ENCODE measurements at regions not wholly inside any gene's neighbourhood (a gene's known extent, or its start where the extent isn't known, plus 50 kb on each side); places are given as distances from the start of the nearest gene placed in this dataset.
"Not testable (repeated sequence)": the region's sequence is repeated elsewhere in the genome, so short reads cannot be mapped to it uniquely, and the experiment has no call there.

DNA sequence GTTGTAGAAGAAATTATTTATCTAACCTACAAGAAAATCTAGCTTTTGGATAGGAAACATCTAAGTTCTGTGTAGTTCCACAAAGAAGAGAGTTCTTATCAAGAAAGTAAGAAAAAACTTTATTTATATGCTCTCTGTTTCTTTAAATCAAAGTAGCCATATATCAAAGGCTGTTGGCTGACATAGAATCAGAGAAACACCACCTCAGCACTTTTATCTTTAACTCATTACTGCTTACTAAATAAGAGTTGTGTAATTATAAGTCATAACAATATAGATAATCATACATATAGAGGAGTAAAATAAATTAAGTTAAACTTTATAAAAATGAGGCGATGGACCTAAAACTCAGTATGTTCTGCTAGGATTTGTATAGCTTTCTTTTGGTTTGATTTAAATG, 570.6 kb downstream of the PCDH17 start:
- no peak for DNase-seq

DNA sequence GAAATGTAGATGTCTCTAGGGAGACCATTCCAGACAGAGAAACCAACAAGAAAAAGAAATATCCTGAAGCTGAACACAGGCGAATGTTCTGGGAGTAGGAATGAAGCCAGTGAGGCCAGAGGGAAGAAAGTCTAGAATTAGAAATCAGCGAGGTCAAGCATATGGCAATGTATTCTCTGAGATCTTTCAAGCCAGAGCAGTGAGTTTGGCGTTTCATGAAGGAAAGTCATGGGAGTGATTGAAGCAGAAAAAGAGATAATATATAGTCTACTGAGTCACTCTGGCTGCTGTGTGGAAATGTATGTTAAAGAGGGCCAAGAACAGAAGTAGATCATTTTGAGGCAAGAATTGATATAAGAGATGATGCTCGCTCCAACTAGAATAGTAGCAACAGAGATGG, 576.0 kb downstream of the PCDH17 start:
- DNase-seq = no peak

DNA sequence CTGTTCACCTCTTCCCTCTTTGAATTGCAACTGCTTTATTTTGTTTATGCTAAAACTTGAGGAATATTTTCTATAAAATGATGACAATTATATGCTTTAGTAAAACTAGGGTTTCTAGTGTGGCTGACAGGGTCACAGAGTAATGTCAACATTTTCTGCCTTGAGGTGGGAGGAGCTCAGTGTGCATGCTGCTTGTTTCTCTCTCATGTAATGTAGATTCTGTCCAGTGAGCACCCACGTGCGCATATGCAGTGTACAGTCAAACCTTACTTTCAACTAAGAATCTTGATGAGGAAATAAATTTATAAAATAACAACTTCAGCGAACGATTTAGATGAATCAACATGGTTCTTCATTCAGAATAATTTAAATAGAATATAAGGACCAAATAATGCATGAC, 603.9 kb downstream of the PCDH17 start:
- DNase-seq = no peak

GRCh38 chr13:58238972-58239773, 607.6 kb downstream of the PCDH17 start:
- DNase-seq = no peak

DNA sequence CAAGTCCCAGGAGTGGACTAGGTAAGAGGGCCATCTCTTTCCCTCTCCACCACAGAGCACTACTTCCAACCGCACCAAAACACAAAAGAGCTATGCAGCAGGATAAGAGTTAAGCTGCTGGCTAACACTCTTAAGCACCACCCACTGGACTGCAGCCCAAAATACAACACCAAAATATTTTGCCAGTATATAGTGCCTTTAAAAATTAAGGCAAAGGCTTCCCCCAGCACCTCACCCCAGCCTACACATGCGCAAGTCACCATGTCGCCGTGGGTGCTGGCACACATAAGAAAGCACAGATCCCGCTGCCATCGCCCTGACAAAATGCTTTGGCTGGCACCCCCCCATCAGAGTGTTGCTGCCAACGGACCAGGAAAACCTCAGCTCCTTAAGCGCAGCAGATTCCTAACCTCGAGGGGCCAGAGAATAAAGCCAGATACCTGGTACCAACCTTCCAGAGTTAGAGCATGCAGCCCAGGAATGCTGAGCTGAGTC, 608.3 kb downstream of the PCDH17 start:
- DNase-seq = no peak

GRCh38 chr13:58247080-58247479, 615.5 kb downstream of the PCDH17 start:
- no peak for DNase-seq

- no peak for DNase-seq
Measured at GRCh38 chr13:58254943-58255342, 623.4 kb downstream of the PCDH17 start.

DNA sequence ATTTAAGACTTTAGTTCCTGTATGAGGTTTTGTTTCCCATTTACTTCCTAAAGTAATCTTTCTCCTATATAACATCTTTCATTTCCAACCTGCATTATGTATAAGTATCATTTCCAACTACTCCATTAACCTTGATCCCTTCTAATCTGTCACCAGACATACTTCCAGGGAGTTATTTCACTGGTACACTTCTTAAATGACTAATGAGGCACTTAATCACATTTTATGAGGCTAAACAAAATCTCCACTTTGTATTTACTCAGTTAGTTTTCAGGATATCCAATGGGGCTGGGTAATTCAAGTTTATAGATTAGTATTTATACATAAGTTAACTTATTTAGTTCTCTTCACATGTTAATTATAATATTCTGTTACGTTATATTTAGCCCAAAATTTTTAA, 634.7 kb downstream of the PCDH17 start:
- DNase-seq = no peak

DNA sequence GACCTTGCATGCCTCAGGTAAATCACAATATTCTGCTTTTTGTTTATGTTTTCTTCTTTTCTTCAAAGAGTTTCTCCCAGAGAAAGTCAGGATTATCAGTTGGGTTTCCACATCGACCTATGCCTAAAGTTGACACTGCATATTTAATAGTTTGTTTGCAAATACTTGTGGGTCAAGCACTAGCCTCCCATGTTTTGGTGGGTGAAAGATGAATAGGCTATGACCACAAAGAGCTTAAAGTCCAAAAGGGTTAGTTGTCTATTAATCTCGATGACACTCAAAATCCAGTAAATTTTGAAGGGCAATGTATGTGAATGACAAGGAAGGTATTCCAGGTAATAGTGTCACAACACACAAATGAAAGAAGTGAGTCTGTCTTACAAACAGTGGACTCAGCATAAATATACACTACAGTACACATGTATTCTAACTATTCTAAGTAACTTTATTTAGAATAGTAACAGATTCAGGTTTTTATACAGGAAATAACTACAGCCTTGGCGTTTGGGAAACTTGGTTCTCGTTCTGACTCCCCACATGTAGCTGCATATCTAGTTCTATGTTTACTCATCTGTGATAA, 667.1 kb downstream of the PCDH17 start:
- DNase-seq = no peak

DNA sequence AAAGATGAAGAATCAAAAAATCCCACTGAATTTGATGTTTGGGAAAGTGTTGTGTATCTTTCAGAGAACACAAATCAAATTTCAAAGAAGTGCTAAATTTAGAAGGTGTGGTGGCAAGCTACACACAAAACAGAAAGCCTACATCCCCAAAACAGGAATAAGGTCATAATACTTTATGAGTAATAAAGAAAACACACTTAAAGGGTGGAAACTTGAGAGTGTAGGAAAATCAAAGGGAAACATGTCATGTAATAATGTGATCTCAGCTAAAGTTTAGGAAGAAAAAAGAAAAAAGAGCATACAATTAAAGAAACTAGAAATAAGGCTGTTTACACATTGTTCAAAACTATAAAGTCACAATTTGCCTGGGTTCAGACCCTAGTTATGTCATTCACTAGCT, 668.7 kb downstream of the PCDH17 start:
- DNase-seq = no peak

DNA sequence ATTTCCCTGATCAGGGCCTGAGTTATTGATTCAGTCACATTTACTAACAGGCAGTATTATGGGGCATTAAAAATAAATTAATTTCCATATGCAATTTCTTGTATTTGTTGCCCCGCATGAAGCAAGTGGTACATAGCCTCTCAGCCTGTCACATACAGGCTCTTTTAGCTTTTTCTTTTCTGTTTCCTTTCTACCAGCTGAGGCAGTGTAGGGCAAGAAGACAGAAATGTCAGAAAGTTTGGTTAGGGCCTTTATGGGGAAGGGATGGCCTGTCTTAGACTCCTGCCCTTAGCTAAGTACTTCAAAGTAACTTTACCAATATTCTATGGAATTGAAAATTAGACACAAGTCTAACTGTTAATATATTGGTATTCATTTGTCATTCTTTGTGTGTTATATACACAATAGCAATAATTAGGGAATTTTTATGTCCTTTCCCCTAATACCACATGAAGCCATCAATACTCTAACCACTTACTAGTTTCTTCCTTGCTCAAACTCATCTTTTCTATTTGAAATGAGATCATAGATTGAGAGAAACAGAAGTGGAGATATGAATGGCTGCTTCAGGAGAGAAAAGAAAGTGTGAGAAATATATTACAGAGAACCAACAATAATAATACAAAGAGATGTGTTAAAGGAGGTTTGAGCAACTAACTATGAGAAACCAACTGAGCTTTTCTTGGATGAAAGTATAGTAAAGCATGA, 669.6 kb downstream of the PCDH17 start:
- no peak for DNase-seq

DNA sequence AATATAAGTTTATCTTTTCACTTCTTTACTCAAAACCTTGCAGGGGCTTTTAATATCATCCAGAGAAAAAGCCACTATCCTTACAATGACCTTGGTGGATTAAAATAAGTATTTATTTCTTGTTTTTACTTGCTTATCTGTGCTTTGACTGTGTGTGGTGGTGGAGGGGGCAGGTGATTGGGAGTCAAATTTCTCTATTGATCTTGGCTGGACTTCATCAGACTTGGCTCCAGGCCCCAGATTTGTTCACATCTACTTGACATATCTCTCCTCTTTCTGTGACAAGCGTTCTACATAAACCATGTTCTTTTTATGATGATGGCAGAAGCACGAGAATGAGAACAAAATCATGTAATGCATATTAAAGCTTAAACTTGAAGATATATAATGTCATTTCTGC, 670.8 kb downstream of the PCDH17 start:
- no peak for DNase-seq

DNA sequence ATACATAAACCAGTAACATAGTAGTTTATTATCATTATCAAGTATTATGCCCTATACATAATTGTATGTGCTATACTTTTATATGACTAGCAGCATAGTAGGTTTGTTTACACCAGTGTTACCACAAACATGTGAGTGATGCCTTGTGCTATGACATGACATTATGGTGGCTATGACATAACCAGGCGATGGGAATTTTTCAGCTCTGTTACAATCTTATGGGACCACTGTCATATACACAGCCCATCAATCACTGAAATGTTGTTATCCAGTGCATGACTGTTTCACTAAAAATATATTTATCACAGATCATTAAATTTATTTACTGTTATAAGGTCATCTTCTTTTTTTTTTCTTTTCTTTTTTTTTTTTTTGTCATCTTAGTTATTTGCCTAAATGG, 674.5 kb downstream of the PCDH17 start:
- DNase-seq = no peak

- DNase-seq = no peak
Measured at GRCh38 chr13:58313219-58313618, 681.7 kb downstream of the PCDH17 start.

- DNase-seq = no peak
Measured at GRCh38 chr13:58318495-58319167, 687.1 kb downstream of the PCDH17 start.

DNA sequence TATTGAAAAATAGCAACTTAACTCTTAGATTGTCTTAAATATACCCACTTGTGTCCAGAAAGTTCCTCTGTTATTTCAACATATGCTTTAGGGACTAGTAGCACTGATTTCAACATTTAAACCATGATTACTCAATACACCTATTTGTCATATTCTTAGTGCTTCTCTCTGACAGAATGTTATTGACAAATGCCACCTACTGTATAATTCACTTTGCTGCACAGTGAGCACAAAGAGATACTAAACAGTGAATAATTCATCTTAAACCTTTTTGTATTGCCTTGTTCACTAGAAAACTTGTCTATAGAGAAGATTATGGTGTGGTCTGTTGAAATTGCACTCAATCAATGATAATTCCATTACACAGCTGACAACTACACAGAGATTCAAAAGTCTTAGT, 692.6 kb downstream of the PCDH17 start:
- no peak for DNase-seq

- no peak for DNase-seq
Measured at GRCh38 chr13:58329746-58330145, 698.2 kb downstream of the PCDH17 start.

DNA sequence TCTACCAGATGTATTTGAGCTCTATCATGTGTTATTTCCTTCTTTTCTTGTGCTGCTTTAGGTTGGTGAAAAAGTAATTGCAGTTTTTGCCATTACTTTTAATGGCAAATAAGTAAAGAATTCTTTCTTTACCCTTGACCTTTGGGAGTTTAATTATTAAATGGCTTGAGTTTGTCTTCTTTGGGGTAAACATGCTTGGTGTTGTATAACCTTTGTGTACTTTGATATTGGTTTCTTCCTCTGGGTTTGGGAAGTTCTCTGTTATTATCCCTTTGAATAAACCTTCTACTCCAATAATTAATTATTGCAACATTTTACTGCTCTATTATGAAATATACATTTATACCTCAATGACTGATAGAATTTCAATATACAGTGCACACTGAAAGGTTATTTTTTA, 709.4 kb downstream of the PCDH17 start:
- DNase-seq = no peak

DNA sequence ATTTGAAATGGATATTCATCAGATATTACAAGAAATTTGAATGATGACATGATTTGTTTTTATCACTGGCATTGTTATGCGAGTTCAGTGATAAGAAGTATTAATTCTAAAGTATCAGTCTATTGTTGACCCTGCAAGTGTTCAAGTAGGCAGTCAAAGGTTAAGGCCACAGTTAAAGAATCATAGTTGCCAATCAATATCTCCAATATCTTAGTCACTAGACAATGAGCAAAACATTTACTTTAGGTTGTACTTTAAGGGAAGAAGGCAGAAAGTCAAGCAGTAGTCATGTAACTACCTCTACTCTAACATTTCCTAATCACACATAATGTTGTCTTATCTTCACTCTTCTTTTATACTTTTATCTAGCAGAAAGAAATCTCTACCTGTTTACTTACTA, 709.8 kb downstream of the PCDH17 start:
- DNase-seq = no peak

DNA sequence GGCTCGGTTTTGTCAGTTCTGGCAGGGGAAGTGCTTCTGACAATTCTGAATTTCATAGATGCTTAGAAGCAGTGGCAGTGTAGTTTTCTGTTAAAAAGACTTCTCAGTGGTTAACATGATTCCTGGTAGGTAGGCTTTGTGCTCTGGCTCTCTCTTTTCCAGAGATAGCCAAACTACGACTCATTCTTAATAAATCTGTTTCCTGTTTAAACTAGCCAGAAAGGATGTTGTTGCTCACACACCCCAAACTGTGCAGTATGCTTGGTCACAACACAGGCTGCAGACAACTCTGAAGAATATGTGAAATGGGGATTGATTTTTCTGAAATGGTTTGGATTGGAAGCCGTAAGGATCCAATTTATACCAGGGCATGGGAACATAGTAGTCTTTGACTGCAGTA, 711.5 kb downstream of the PCDH17 start:
- no peak for DNase-seq

DNA sequence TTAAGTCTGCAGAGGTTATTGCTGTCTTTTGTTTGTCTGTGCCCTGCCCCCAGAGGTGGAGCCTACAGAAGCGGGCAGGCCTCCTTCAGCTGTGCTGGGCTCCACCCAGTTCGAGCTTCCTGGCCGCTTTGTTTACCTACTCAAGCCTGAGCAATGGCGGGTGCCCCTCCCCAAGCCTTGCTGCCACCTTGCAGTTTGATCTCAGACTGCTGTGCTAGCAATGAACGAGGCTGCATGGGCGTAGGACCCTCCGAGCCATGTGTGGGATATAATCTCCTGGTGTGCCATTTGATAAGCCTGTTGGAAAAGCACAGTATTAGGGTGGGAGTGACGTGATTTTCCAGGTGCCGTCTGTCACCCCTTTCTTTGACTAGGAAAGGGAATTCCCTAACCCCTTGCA, 720.6 kb downstream of the PCDH17 start:
- not testable (repeated sequence) for DNase-seq

DNA sequence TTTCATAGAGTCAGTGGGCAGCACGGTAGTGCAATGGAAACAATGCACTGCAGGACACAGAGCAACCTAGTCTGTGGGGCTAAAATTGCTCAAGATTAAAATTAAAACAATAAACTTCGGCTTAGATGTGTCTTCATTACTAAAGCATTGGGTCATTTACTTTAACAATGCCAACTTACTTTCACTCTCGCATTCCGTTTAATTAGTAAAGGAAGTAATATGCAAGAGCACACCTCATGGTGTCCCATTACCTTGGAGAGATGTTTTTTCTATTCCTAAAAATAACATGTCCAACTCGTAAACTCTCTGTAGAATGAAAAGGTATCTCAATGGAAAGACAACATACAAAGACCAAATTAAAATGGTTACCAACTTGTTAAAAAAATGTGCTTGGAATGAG, 738.4 kb downstream of the PCDH17 start:
- no peak for DNase-seq

DNA sequence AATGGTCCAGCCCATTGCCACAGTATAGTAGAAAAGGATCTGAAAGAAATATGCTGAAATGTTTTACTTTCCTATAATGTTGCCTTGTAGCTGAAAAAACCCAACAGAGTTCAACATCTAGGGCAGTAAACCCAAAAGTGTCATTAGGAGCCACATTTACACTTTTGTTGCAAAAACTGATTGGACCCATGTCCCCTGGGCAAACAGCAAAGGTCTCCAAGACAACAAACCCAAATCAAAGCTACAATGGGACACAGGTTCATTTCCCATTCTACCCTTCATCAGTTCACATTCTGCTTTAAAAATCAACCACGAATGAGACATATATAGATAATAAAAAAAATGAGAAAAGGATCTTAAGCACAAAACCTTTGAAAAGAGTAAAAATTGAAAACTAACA, 744.8 kb downstream of the PCDH17 start:
- no peak for DNase-seq

- no peak for DNase-seq
Measured at GRCh38 chr13:58376775-58377174, 745.2 kb downstream of the PCDH17 start.
